HepG2 (cell line): ENCODE measurements at regions not wholly inside any gene's neighbourhood (a gene's known extent, or its start where the extent isn't known, plus 50 kb on each side); places are given as distances from the start of the nearest gene placed in this dataset.

Experiments
- ATAC-seq: fragments of 200-7000 bp; cut with Tn5 transposase; 3 replicates; pipeline ENCODE4 v1.9.1; 2020; ENCODE audit warnings: mild to moderate bottlenecking, moderate library complexity
- BruUV-seq: library from RNA; stranded (reverse); fragments of 400-500 nt; replicated peaks from 2 replicates; lab custom pipeline; 2021; lab: Mats Ljungman, UMichigan
- CTCF ChIA-PET: fragments of 300-600 bp; formaldehyde crosslinking; extraction: SDS; loops from one replicate; lab custom pipeline; 2021; ENCODE audit warnings: low total read pairs, inconsistent platforms, low intra/inter-chr PET ratio; lab: Yijun Ruan, JAX
- POLR2A ChIA-PET: fragments of 350-600 bp; sonication (Branson Sonifier 250); formaldehyde crosslinking; loops from one replicate; lab custom pipeline; 2020; ENCODE audit warnings: antibody characterized with exemption, inconsistent platforms; lab: Yijun Ruan, JAX
- DNase-seq: peaks from one replicate; pipeline ENCODE4 v3.0.0-alpha.2; 2015; ENCODE audit warnings: low spot score
- FAIRE-seq: peaks from 3 replicates; lab custom pipeline; 2011; peaks lifted over from hg19 to GRCh38; lab: Jason Lieb, UNC
- H2AFZ ChIP-seq: one replicate; pipeline ENCODE4 v1.6.1; 2011; ENCODE audit warnings: low read length, inconsistent platforms
- H3K27ac ChIP-seq: fragments of 300-600 bp; 3 replicates; pipeline ENCODE4 v1.8.0; 2011; ENCODE audit warnings: mixed run types, mild to moderate bottlenecking, mixed read lengths, low read length, inconsistent platforms; ENCODE audit not compliant: insufficient read depth; ENCODE audit errors: extremely low read length
- H3K27me3 ChIP-seq, 2 experiments: fragments of 200-600 bp in 1 of 2; 2 replicates in 1 of 2; 3 replicates in 1 of 2; pipeline versions ENCODE4 v1.6.0 to v1.8.0; 2011; ENCODE audit warnings: low read length in 2 of 2, mild to moderate bottlenecking in 2 of 2, moderate library complexity in 2 of 2, inconsistent platforms in 1 of 2; ENCODE audit not compliant: insufficient read depth in 2 of 2, control insufficient read depth in 1 of 2
- H3K36me3 ChIP-seq, 2 experiments: fragments of 200-600 bp in 1 of 2; replicated peaks in 1 of 2; 2 replicates in 1 of 2; 3 replicates in 1 of 2; pipeline versions ENCODE4 v1.5.1 to v1.8.0; 2011; ENCODE audit warnings: low read length in 2 of 2, inconsistent platforms in 1 of 2; ENCODE audit not compliant: insufficient read depth in 2 of 2, control insufficient read depth in 1 of 2
- H3K4me1 ChIP-seq: 2 replicates; pipeline ENCODE4 v1.5.1; 2012; ENCODE audit warnings: low read length, inconsistent platforms; ENCODE audit not compliant: insufficient read depth
- H3K4me2 ChIP-seq: 2 replicates; pipeline ENCODE4 v1.6.0; 2011; ENCODE audit warnings: low read depth, low read length, inconsistent platforms
- H3K4me3 ChIP-seq, 3 experiments: fragments of 200-600 bp in 1 of 3; sonication (generic), shearing (Covaris generic) in 1 of 3; replicated peaks in 1 of 3; 2 replicates each; pipeline ENCODE4 v1.5.1; 2011 to 2016; ENCODE audit warnings: low read length in 3 of 3, inconsistent platforms in 2 of 3, low read depth in 2 of 3, mild to moderate bottlenecking in 2 of 3, control low read depth in 1 of 3, mixed read lengths in 1 of 3; ENCODE audit not compliant: insufficient read depth in 1 of 3
- H3K79me2 ChIP-seq: one replicate; pipeline ENCODE4 v1.6.1; 2011; ENCODE audit warnings: low read length, inconsistent platforms; ENCODE audit not compliant: insufficient read depth
- H3K9ac ChIP-seq: 2 replicates; pipeline ENCODE4 v1.6.0; 2011; ENCODE audit warnings: mild to moderate bottlenecking, low read depth, low read length, inconsistent platforms; ENCODE audit not compliant: insufficient read depth
- H3K9me3 ChIP-seq: 2 replicates; pipeline ENCODE4 v1.5.1; 2012; ENCODE audit warnings: mild to moderate bottlenecking, low read length
- H4K20me1 ChIP-seq: 2 replicates; pipeline ENCODE4 v1.6.0; 2011; ENCODE audit warnings: inconsistent platforms, mild to moderate bottlenecking, low read length, moderate library complexity; ENCODE audit not compliant: insufficient read depth
- KLF9 ChIP-seq: IDR thresholded peaks from 2 replicates; pipeline ENCODE4 v1.6.1; 2016; ENCODE audit warnings: low read depth
- MAF1 ChIP-seq: sonication (generic); formaldehyde crosslinking; IDR thresholded peaks from 2 replicates; pipeline ENCODE4 v1.5.0; 2020; ENCODE audit warnings: missing genetic modification reagents, borderline replicate concordance
- ZNF407 ChIP-seq: sonication (generic); formaldehyde crosslinking; IDR thresholded peaks from one replicate; pipeline ENCODE4 v1.5.1; 2020; ENCODE audit warnings: mild to moderate bottlenecking, missing genetic modification reagents; ENCODE audit errors: not compliant biosample characterization
- ZNF691 ChIP-seq: sonication (generic); formaldehyde crosslinking; IDR thresholded peaks from 2 replicates; pipeline ENCODE4 v1.4.0; 2020; ENCODE audit warnings: missing genetic modification reagents, low read depth, mild to moderate bottlenecking, borderline replicate concordance
- ZNF7 ChIP-seq: IDR thresholded peaks from 2 replicates; pipeline ENCODE4 v1.6.1; 2016; ENCODE audit warnings: missing biosample characterization, missing genetic modification reagents
- ZNF749 ChIP-seq: sonication (generic); formaldehyde crosslinking; IDR thresholded peaks from 2 replicates; pipeline ENCODE4 v1.8.0; 2022; ENCODE audit warnings: mild to moderate bottlenecking, missing genetic modification reagents, moderate library complexity, borderline replicate concordance
- in situ Hi-C: cut with HindIII; loops from 2 replicates; pipeline ENCODE4 v1.10.0; 2017; ENCODE audit warnings: low pct_unique_long_range_greater_than_20kb; ENCODE audit not compliant: extremely low pct_ligation_motif_present
- intact Hi-C: fragments of 100-400 bp; cut with micrococcal nuclease; formaldehyde crosslinking; loops from one replicate; pipeline ENCODE4 v1.10.0; 2022; ENCODE audit not compliant: unreplicated experiment

- CTCF ChIA-PET: no interaction called here
- no peak for TF ChIP-seq ZNF407 (CRISPR knock-in tag)
- no peak for TF ChIP-seq MAF1 (CRISPR knock-in tag)
- TF ChIP-seq ZNF749 (CRISPR knock-in tag): no peak
- TF ChIP-seq ZNF7 (CRISPR knock-in tag): no peak
- no peak for TF ChIP-seq ZNF691 (CRISPR knock-in tag)
- TF ChIP-seq KLF9 (CRISPR knock-in tag): no peak
- POLR2A ChIA-PET: no interaction called here
- H4K20me1 ChIP-seq: no peaks in the 10 kb centered on the region
- no peaks in the 10 kb centered on the region for H3K9me3 ChIP-seq
- no peak overlapping the region for H3K4me2 ChIP-seq
- H2AFZ ChIP-seq: no peak overlapping the region
- no peak overlapping the region for H3K27ac ChIP-seq
- DNase-seq (no peak), ATAC-seq (no peak), FAIRE-seq (no peak)
- BruUV-seq: no TSS peak
- H3K36me3 ChIP-seq: no peaks in the 10 kb centered on the region
- no peaks in the 10 kb centered on the region for H3K4me1 ChIP-seq
- no peak overlapping the region for H3K4me3 ChIP-seq
- H3K27me3 ChIP-seq: no peaks in the 10 kb centered on the region
- intact Hi-C loops (no loop called here), in situ Hi-C loops (no loop called here)
- H3K9ac ChIP-seq: no peak overlapping the region
- H3K79me2 ChIP-seq: no peaks in the 10 kb centered on the region
These were observed 103.3 kb downstream of the SPRY2 start for GRCh38 chr13:80237646-80238045.
